ENCODE measurements at regions not wholly inside any gene's neighbourhood (a gene's known extent, or its start where the extent isn't known, plus 50 kb on each side); places are given as distances from the start of the nearest gene placed in this dataset.

DNA sequence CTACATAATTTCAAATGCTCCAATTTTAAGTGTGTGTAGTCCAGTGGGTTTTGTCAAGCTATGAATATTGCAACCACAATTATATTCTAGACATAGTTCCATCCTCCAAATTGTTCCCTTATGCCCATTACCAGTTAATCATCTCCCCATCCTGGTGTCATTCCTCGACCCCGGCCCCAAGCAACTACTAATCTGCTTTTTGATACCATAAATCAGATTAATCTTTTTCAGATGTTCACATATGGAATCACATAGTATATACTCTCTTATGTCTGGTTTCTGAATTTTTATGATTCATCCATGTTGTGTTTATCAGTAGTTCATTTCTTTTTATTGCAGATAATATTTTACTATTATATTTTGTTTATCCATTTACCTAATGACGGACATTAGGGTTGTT is 148.4 kb upstream of the RORB start:
- 69 to 80% methylated on average over 3 of the region's 3 CpGs for WGBS, 2 donors
- no peak for DNase-seq
- TF ChIP-seq POLR2A (IDR thresholded peaks at IDR 0.05) = no peak
- TF ChIP-seq, protein P1, sequence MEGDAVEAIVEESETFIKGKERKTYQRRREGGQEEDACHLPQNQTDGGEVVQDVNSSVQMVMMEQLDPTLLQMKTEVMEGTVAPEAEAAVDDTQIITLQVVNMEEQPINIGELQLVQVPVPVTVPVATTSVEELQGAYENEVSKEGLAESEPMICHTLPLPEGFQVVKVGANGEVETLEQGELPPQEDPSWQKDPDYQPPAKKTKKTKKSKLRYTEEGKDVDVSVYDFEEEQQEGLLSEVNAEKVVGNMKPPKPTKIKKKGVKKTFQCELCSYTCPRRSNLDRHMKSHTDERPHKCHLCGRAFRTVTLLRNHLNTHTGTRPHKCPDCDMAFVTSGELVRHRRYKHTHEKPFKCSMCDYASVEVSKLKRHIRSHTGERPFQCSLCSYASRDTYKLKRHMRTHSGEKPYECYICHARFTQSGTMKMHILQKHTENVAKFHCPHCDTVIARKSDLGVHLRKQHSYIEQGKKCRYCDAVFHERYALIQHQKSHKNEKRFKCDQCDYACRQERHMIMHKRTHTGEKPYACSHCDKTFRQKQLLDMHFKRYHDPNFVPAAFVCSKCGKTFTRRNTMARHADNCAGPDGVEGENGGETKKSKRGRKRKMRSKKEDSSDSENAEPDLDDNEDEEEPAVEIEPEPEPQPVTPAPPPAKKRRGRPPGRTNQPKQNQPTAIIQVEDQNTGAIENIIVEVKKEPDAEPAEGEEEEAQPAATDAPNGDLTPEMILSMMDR (IDR thresholded peaks at IDR 0.05) = no peak
- Histone ChIP-seq H3K4me3 (no peak overlapping the region), H3K36me3 (ENCODE audit: low read depth, missing control alignments) (no peaks in the 10 kb centered on the region), H3K9me3 (no peaks in the 10 kb centered on the region), H3K27ac (no peak overlapping the region), H3K27me3 (no peaks in the 10 kb centered on the region), H3K4me1 (no peaks in the 10 kb centered on the region)
- intact Hi-C loops (cut with DNase I; ENCODE audit: low total_unique reads) = no loop called here

- TF ChIP-seq, protein P1 (IDR thresholded peaks at IDR 0.05) = no peak
- no peak for TF ChIP-seq POLR2A (IDR thresholded peaks at IDR 0.05)
- intact Hi-C loops (cut with DNase I; ENCODE audit: low total_unique reads) = no loop called here
- H3K27me3 ChIP-seq = no peaks in the 10 kb centered on the region
- H3K36me3 ChIP-seq (ENCODE audit: low read depth, missing control alignments) = no peaks in the 10 kb centered on the region
- no peak overlapping the region for H3K4me3 ChIP-seq
- no peaks in the 10 kb centered on the region for H3K9me3 ChIP-seq
- H3K4me1 ChIP-seq = no peaks in the 10 kb centered on the region
- 87 to 91% methylated on average over 2 of the region's 2 CpGs for whole genome bisulfite sequencing, 2 donors
- DNase-seq = no peak
- H3K27ac ChIP-seq = no peak overlapping the region
Observed at GRCh38 chr9:74355107-74355506, 142.0 kb upstream of the RORB start.

DNA sequence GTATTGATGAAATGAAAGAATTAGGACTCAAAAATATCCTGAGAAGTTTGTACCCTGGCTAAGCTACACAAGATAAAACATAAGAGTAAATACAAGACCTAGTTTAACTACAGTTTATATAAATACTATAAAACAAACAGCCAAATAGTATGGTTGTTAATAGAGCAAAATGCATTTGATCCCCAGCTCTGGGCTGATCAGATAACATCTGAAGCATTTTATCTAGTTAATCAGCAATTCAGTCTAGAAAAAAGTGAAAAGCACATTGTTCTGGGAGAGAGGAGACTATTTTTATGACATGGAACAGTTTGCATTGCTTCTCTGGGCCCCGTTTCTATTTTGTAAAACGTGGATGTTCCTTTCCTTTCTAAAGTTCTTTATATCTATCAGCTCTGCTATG is 139.6 kb upstream of the RORB start:
- intact Hi-C loops (cut with DNase I; ENCODE audit: low total_unique reads) = no loop called here
- 61 to 75% methylated on average over 2 of the region's 2 CpGs for WGBS, 2 donors
- no peaks in the 10 kb centered on the region for H3K9me3 ChIP-seq
- H3K27me3 ChIP-seq = no peaks in the 10 kb centered on the region
- DNase-seq = no peak
- no peaks in the 10 kb centered on the region for H3K4me1 ChIP-seq
- no peak for TF ChIP-seq POLR2A (IDR thresholded peaks at IDR 0.05)
- TF ChIP-seq, protein P1 (IDR thresholded peaks at IDR 0.05) = no peak
- H3K36me3 ChIP-seq (ENCODE audit: low read depth, missing control alignments) = no peaks in the 10 kb centered on the region
- H3K4me3 ChIP-seq = no peak overlapping the region
- H3K27ac ChIP-seq = no peak overlapping the region

- H3K36me3 ChIP-seq (ENCODE audit: low read depth, missing control alignments) = no peaks in the 10 kb centered on the region
- H3K9me3 ChIP-seq = no peaks in the 10 kb centered on the region
- H3K27me3 ChIP-seq = no peaks in the 10 kb centered on the region
- H3K4me3 ChIP-seq = no peak overlapping the region
- no peaks in the 10 kb centered on the region for H3K4me1 ChIP-seq
- no peak overlapping the region for H3K27ac ChIP-seq
- 40 to 47% methylated on average over 4 of the region's 4 CpGs for WGBS, 2 donors
- intact Hi-C loops (cut with DNase I; ENCODE audit: low total_unique reads) = no loop called here
- no peak for DNase-seq
- TF ChIP-seq POLR2A (IDR thresholded peaks at IDR 0.05) = no peak
- TF ChIP-seq, protein P1 (IDR thresholded peaks at IDR 0.05) = no peak
Observed at GRCh38 chr9:74358959-74359358, 138.2 kb upstream of the RORB start.

DNA sequence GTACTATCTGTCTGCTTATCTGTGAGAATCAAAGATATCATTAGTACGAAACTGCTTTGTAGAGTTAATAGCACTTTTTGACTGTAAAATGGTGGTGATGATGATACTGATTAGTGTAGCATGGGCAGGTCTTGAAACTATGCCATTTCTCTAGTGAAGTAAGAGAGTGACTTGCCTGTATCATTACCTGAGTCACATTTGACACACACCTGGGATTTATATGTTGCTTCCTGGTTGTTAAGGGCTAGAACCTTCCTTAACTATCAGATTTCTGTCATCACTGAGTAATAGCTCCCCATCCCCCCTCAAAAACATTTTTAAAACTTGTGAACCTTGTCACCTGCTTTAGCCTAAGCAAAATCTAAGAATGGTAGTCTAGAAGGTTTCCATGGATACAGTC is 135.6 kb upstream of the RORB start:
- no peak overlapping the region for H3K4me3 ChIP-seq
- H3K27me3 ChIP-seq = no peaks in the 10 kb centered on the region
- TF ChIP-seq, protein P1 (IDR thresholded peaks at IDR 0.05) = no peak
- TF ChIP-seq POLR2A (IDR thresholded peaks at IDR 0.05) = no peak
- DNase-seq = no peak
- no peak overlapping the region for H3K27ac ChIP-seq
- no peaks in the 10 kb centered on the region for H3K36me3 ChIP-seq (ENCODE audit: low read depth, missing control alignments)
- intact Hi-C loops (cut with DNase I; ENCODE audit: low total_unique reads) = no loop called here
- WGBS, 2 donors = 88 to 93% methylated on average over 1 of the region's 1 CpG
- no peaks in the 10 kb centered on the region for H3K9me3 ChIP-seq
- H3K4me1 ChIP-seq = no peaks in the 10 kb centered on the region

Measured in testis (tissue), 2 donors.